Endothelial cell (in vitro differentiated cells): ENCODE measurements at regions not wholly inside any gene's neighbourhood (a gene's known extent, or its start where the extent isn't known, plus 50 kb on each side); places are given as distances from the start of the nearest gene placed in this dataset.

Experiments used
- DNase-seq: peaks from one replicate; pipeline ENCODE4 v3.0.0; 2021; ENCODE audit warnings: low spot score
- H3K27ac Mint-ChIP-seq: one replicate; pipeline ENCODE4 v1.8.0; 2021; ENCODE audit warnings: mixed read lengths, inconsistent platforms; ENCODE audit not compliant: unreplicated experiment
- H3K27me3 Mint-ChIP-seq: one replicate; pipeline ENCODE4 v1.8.0; 2021; ENCODE audit warnings: mild to moderate bottlenecking, moderate library complexity, mixed read lengths, inconsistent platforms; ENCODE audit not compliant: unreplicated experiment
- H3K36me3 Mint-ChIP-seq: one replicate; pipeline ENCODE4 v1.8.0; 2021; ENCODE audit warnings: mild to moderate bottlenecking, low read depth, mixed read lengths, inconsistent platforms; ENCODE audit not compliant: unreplicated experiment
- H3K4me1 Mint-ChIP-seq: one replicate; pipeline ENCODE4 v1.8.0; 2021; ENCODE audit warnings: mild to moderate bottlenecking, mixed read lengths, inconsistent platforms; ENCODE audit not compliant: unreplicated experiment
- H3K4me3 Mint-ChIP-seq: one replicate; pipeline ENCODE4 v1.8.0; 2021; ENCODE audit warnings: mild to moderate bottlenecking, mixed read lengths, inconsistent platforms; ENCODE audit not compliant: unreplicated experiment
- H3K9me3 Mint-ChIP-seq: one replicate; pipeline ENCODE4 v1.8.0; 2021; ENCODE audit warnings: mixed read lengths, inconsistent platforms; ENCODE audit not compliant: unreplicated experiment
- CTCF ChIP-seq: fragments of 200-600 bp; sonication (generic); IDR thresholded peaks from one replicate; pipeline ENCODE4 v1.5.0; 2021; ENCODE audit warnings: antibody characterized with exemption; ENCODE audit not compliant: unreplicated experiment

GRCh38 chr6:50961611-50962010 lies 142.9 kb downstream of the TFAP2B start:
- no peak overlapping the region for H3K4me3 Mint-ChIP-seq
- no peaks in the 10 kb centered on the region for H3K36me3 Mint-ChIP-seq
- no peak for DNase-seq
- no peak overlapping the region for H3K27ac Mint-ChIP-seq
- H3K9me3 Mint-ChIP-seq = no peaks in the 10 kb centered on the region
- no peak for TF ChIP-seq CTCF
- H3K27me3 Mint-ChIP-seq = peaks cover under 1% of the 10 kb centered on the region
- H3K4me1 Mint-ChIP-seq = no peaks in the 10 kb centered on the region

DNA sequence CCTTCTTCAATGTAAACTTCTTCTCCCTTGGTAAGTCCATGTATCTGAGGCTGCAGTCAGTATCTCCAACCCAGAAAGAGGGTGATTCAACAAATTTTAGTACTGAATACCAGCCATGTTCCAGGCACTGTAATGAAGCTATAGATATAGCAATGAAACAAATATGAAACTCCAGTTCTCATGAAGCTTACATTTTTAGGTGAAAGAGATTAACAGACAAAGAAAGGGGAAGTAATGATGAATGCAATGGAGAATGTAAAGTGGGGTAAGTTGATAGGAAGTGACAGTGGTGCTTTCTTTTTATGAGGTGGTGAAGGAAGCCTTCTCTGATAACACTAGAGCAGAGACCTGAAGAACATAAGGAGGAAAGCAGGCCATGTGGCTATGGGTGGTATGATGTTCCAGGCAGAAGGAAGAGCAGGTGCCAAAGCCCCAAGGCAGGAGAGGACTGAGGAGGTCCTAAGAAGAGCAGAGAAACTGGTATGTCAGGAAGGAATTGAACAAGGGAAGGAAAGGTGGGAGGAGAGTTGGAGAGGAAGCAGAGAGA lies 143.6 kb downstream of the TFAP2B start:
- H3K9me3 Mint-ChIP-seq = no peaks in the 10 kb centered on the region
- DNase-seq = no peak
- H3K27me3 Mint-ChIP-seq = no peaks in the 10 kb centered on the region
- H3K36me3 Mint-ChIP-seq = no peaks in the 10 kb centered on the region
- no peak overlapping the region for H3K4me3 Mint-ChIP-seq
- TF ChIP-seq CTCF = no peak
- no peak overlapping the region for H3K27ac Mint-ChIP-seq
- H3K4me1 Mint-ChIP-seq = no peaks in the 10 kb centered on the region

DNA sequence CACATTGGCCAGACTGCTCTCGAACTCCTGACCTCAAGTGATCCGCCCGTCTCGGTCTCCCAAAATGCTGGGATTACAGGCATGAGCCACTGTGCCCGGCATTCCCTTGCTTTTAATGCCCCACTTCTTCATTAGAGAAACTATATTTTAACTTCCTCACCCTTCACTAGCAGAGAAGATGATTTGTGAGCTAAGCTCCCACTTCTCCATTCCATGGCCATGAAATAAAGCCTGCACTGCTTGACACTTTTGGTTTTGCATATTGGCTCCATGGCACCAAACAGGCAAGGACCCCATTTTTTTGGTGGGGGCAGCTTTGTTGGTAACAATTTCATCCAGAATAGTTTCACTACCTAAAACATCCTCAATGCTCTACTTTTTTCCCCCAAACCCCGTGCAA lies 145.3 kb downstream of the TFAP2B start:
- H3K27me3 Mint-ChIP-seq = no peaks in the 10 kb centered on the region
- no peak for DNase-seq
- no peaks in the 10 kb centered on the region for H3K9me3 Mint-ChIP-seq
- H3K4me1 Mint-ChIP-seq = no peaks in the 10 kb centered on the region
- H3K27ac Mint-ChIP-seq = no peak overlapping the region
- no peaks in the 10 kb centered on the region for H3K36me3 Mint-ChIP-seq
- no peak overlapping the region for H3K4me3 Mint-ChIP-seq
- TF ChIP-seq CTCF = no peak

DNA sequence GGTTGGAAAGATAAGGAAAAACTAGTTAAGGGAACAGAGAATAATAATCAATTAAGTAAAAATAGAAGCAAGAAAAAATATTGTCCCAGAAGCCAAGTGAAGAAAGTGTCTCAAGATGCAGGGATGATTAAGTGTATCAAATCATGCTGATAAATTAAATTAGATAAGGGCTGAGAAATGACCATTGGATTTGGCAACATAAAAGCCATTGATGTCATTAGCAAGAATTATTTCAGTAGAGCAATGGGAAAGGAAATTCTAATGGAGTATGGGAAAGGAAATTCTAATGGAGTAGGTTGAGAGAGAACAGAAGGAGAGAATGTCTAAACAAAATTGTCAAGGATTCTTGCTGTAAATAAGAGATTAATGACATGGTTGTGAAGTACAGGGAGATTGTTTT lies 146.8 kb downstream of the TFAP2B start:
- Mint-ChIP-seq H3K36me3 (no peaks in the 10 kb centered on the region), H3K4me1 (no peaks in the 10 kb centered on the region), H3K4me3 (no peak overlapping the region), H3K27ac (no peak overlapping the region), H3K9me3 (no peaks in the 10 kb centered on the region), H3K27me3 (no peaks in the 10 kb centered on the region)
- no peak for DNase-seq
- TF ChIP-seq CTCF = no peak

DNA sequence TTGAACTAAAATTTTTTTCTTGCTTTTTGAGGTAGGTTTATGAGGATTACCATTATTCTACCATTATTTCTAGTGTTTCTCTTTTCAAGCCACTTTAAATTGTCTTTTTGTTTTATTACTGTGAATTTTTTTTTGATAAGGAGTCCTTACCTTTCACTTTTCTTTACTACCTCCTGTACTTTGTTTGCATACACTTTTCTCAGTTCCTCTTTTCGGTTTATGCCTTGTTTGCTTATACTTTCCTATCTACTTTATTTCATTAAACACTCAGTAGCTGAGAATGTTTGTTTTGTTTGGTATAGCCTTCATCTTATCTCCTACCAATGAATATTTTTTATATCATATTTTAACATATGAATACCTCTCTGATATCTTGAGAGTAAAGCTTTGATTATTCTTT lies 147.9 kb downstream of the TFAP2B start:
- TF ChIP-seq CTCF = no peak
- H3K27me3 Mint-ChIP-seq = no peaks in the 10 kb centered on the region
- no peaks in the 10 kb centered on the region for H3K9me3 Mint-ChIP-seq
- H3K36me3 Mint-ChIP-seq = no peaks in the 10 kb centered on the region
- no peak overlapping the region for H3K4me3 Mint-ChIP-seq
- no peaks in the 10 kb centered on the region for H3K4me1 Mint-ChIP-seq
- no peak for DNase-seq
- H3K27ac Mint-ChIP-seq = no peak overlapping the region
